ENCODE measurements at regions not wholly inside any gene's neighbourhood (a gene's known extent, or its start where the extent isn't known, plus 50 kb on each side); places are given as distances from the start of the nearest gene placed in this dataset.
"Not testable (repeated sequence)": the region's sequence is repeated elsewhere in the genome, so short reads cannot be mapped to it uniquely, and the experiment has no call there.

DNA sequence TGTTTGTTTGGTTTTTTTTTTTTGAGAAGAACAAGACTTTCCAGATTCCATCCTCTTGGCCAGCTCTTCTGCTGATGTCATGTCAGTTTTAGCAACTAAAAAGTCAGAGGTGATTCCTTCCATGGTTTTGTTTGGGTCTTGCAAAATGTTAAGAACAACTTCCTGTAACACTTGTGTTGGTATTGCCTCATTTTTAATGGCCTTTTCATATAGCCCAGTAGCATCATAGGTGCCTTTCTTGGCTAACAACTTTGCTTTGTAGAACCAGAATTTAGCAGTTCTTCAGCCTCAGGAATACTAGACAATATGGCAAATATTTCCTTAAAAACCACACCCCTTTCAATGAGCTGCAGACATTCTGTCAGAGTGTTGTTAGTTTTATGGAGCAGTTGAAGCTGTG is 99.5 kb upstream of the SIRPG start:
- no peaks in the 10 kb centered on the region for H3K36me3 ChIP-seq (ENCODE audit: control insufficient read depth, insufficient read depth, low read length)
- H3K4me1 ChIP-seq (ENCODE audit: control insufficient read depth, insufficient read depth, low read length), result no peaks in the 10 kb centered on the region
- no peak overlapping the region for H3K9ac ChIP-seq (ENCODE audit: low read depth, low read length)
- H3K27me3 ChIP-seq (ENCODE audit: control insufficient read depth, insufficient read depth, low read length), result no peaks in the 10 kb centered on the region
- no peak overlapping the region for H3K4me3 ChIP-seq (ENCODE audit: low read depth, low read length)
- H3K9me3 ChIP-seq (ENCODE audit: control insufficient read depth, insufficient read depth, low read length), result no peaks in the 10 kb centered on the region

GRCh38 chr20:1754749-1755148 is 97.2 kb upstream of the SIRPG start:
- H3K36me3 ChIP-seq (ENCODE audit: control insufficient read depth, insufficient read depth, low read length), result no peaks in the 10 kb centered on the region
- H3K9ac ChIP-seq (ENCODE audit: low read depth, low read length), result no peak overlapping the region
- H3K4me3 ChIP-seq (ENCODE audit: low read depth, low read length), result no peak overlapping the region
- H3K4me1 ChIP-seq (ENCODE audit: control insufficient read depth, insufficient read depth, low read length), result no peaks in the 10 kb centered on the region
- no peaks in the 10 kb centered on the region for H3K27me3 ChIP-seq (ENCODE audit: control insufficient read depth, insufficient read depth, low read length)
- no peaks in the 10 kb centered on the region for H3K9me3 ChIP-seq (ENCODE audit: control insufficient read depth, insufficient read depth, low read length)

- H3K27me3 ChIP-seq (ENCODE audit: control insufficient read depth, insufficient read depth, low read length), result no peaks in the 10 kb centered on the region
Measured at GRCh38 chr20:1754306-1754705, 96.7 kb upstream of the SIRPG start.

DNA sequence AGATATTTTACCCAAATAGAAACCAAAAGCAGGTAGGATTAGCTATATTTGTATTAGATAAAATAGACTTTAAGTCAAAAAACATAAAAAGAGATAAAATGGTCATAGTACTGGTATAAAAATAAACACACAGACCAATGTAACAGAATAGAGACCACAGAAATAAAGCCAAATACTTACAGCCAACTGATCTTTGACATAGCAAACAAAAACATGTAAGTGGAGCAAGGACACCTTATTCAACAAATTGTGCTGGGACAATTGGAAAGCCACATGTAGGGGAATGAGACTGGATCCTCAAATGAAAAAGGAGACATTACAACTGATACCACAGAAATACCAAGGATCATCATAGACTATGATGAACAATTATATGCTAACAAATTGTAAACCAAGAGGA is 94.5 kb upstream of the SIRPG start:
- Histone ChIP-seq H3K4me3 (ENCODE audit: low read depth, low read length) (no peak overlapping the region), H3K9ac (ENCODE audit: low read depth, low read length) (no peak overlapping the region), H3K4me1 (ENCODE audit: control insufficient read depth, insufficient read depth, low read length) (no peaks in the 10 kb centered on the region), H3K9me3 (ENCODE audit: control insufficient read depth, insufficient read depth, low read length) (no peaks in the 10 kb centered on the region), H3K36me3 (ENCODE audit: control insufficient read depth, insufficient read depth, low read length) (no peaks in the 10 kb centered on the region), H3K27me3 (ENCODE audit: control insufficient read depth, insufficient read depth, low read length) (no peaks in the 10 kb centered on the region)

More at GRCh38 chr20:1754306-1754705, 96.7 kb upstream of the SIRPG start:
- no peaks in the 10 kb centered on the region for H3K4me1 ChIP-seq (ENCODE audit: control insufficient read depth, insufficient read depth, low read length)
- no peaks in the 10 kb centered on the region for H3K36me3 ChIP-seq (ENCODE audit: control insufficient read depth, insufficient read depth, low read length)
- H3K9me3 ChIP-seq (ENCODE audit: control insufficient read depth, insufficient read depth, low read length), result no peaks in the 10 kb centered on the region
- H3K4me3 ChIP-seq (ENCODE audit: low read depth, low read length), result no peak overlapping the region
- H3K9ac ChIP-seq (ENCODE audit: low read depth, low read length), result no peak overlapping the region

GRCh38 chr20:1748777-1749176 is 91.2 kb upstream of the SIRPG start:
- no peak overlapping the region for H3K4me3 ChIP-seq (ENCODE audit: low read depth, low read length)

GRCh38 chr20:1747953-1748577 is 90.5 kb upstream of the SIRPG start:
- Histone ChIP-seq H3K4me3 (ENCODE audit: low read depth, low read length) (no peak overlapping the region), H3K4me1 (ENCODE audit: control insufficient read depth, insufficient read depth, low read length) (no peaks in the 10 kb centered on the region), H3K36me3 (ENCODE audit: control insufficient read depth, insufficient read depth, low read length) (no peaks in the 10 kb centered on the region), H3K27me3 (ENCODE audit: control insufficient read depth, insufficient read depth, low read length) (no peaks in the 10 kb centered on the region), H3K9ac (ENCODE audit: low read depth, low read length) (no peak overlapping the region), H3K9me3 (ENCODE audit: control insufficient read depth, insufficient read depth, low read length) (no peaks in the 10 kb centered on the region)

More at GRCh38 chr20:1748777-1749176, 91.2 kb upstream of the SIRPG start:
- Histone ChIP-seq H3K9ac (ENCODE audit: low read depth, low read length) (no peak overlapping the region), H3K36me3 (ENCODE audit: control insufficient read depth, insufficient read depth, low read length) (no peaks in the 10 kb centered on the region), H3K4me1 (ENCODE audit: control insufficient read depth, insufficient read depth, low read length) (no peaks in the 10 kb centered on the region), H3K27me3 (ENCODE audit: control insufficient read depth, insufficient read depth, low read length) (no peaks in the 10 kb centered on the region), H3K9me3 (ENCODE audit: control insufficient read depth, insufficient read depth, low read length) (no peaks in the 10 kb centered on the region)

- not testable (repeated sequence) for H3K27me3 ChIP-seq (ENCODE audit: control insufficient read depth, insufficient read depth, low read length); H3K4me1 ChIP-seq (ENCODE audit: control insufficient read depth, insufficient read depth, low read length); H3K36me3 ChIP-seq (ENCODE audit: control insufficient read depth, insufficient read depth, low read length); H3K9me3 ChIP-seq (ENCODE audit: control insufficient read depth, insufficient read depth, low read length); H3K4me3 ChIP-seq (ENCODE audit: low read depth, low read length); H3K9ac ChIP-seq (ENCODE audit: low read depth, low read length)
Measured at GRCh38 chr20:1742049-1742434, 84.5 kb upstream of the SIRPG start.

GRCh38 chr20:1741309-1742048 is 83.9 kb upstream of the SIRPG start:
- H3K9me3 ChIP-seq (ENCODE audit: control insufficient read depth, insufficient read depth, low read length), result no peaks in the 10 kb centered on the region
- peaks cover 8% of the 10 kb centered on the region for H3K4me1 ChIP-seq (ENCODE audit: control insufficient read depth, insufficient read depth, low read length)
- H3K27me3 ChIP-seq (ENCODE audit: control insufficient read depth, insufficient read depth, low read length), result no peaks in the 10 kb centered on the region
- no peaks in the 10 kb centered on the region for H3K36me3 ChIP-seq (ENCODE audit: control insufficient read depth, insufficient read depth, low read length)
- H3K9ac ChIP-seq (ENCODE audit: low read depth, low read length), result no peak overlapping the region
- H3K4me3 ChIP-seq (ENCODE audit: low read depth, low read length), result no peak overlapping the region

- Histone ChIP-seq H3K27me3 (ENCODE audit: control insufficient read depth, insufficient read depth, low read length) (no peaks in the 10 kb centered on the region), H3K4me3 (ENCODE audit: low read depth, low read length) (no peak overlapping the region), H3K4me1 (ENCODE audit: control insufficient read depth, insufficient read depth, low read length) (peaks cover 8% of the 10 kb centered on the region), H3K36me3 (ENCODE audit: control insufficient read depth, insufficient read depth, low read length) (no peaks in the 10 kb centered on the region), H3K9me3 (ENCODE audit: control insufficient read depth, insufficient read depth, low read length) (no peaks in the 10 kb centered on the region), H3K9ac (ENCODE audit: low read depth, low read length) (no peak overlapping the region)
Measured at GRCh38 chr20:1737134-1737533, 79.6 kb upstream of the SIRPG start.

DNA sequence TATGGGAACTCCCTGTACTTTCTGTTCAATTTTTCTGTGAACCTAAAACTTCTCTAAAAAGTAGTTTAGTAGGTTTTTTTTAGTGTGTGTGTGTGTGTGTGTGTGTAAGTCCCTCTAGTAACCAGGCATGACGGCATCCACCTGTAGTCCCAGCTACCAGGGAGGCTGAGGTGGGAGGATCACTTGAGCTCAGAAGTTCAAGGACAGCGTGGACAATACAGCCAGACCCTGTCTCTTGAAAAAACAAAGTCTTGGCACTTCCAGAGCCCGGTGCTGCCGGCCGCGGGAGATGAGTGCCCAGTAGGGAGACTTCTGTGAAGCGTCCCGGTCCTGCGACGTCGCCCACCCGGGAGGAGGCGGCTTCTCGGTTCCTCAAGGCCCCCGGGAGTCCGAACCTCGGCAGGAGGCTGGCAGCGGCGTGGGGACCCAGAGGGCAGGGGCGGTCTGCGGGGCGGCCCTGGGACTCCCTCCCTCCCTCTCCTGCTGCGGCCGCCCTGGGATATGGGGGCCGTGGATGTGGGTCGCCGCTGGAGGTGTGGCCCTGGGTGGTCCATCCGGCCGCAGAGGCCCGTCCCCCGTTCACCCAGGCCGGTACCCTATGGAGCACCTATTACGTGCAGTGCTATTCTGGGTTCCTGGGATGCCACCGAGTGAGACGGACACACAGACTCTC is 78.0 kb upstream of the SIRPG start:
- Histone ChIP-seq H3K9ac (ENCODE audit: low read depth, low read length) (no peak overlapping the region), H3K9me3 (ENCODE audit: control insufficient read depth, insufficient read depth, low read length) (no peaks in the 10 kb centered on the region), H3K4me3 (ENCODE audit: low read depth, low read length) (no peak overlapping the region), H3K36me3 (ENCODE audit: control insufficient read depth, insufficient read depth, low read length) (no peaks in the 10 kb centered on the region), H3K27me3 (ENCODE audit: control insufficient read depth, insufficient read depth, low read length) (no peaks in the 10 kb centered on the region), H3K4me1 (ENCODE audit: control insufficient read depth, insufficient read depth, low read length) (peaks cover 8% of the 10 kb centered on the region)

- Histone ChIP-seq H3K27me3 (ENCODE audit: control insufficient read depth, insufficient read depth, low read length) (no peaks in the 10 kb centered on the region), H3K36me3 (ENCODE audit: control insufficient read depth, insufficient read depth, low read length) (no peaks in the 10 kb centered on the region), H3K4me3 (ENCODE audit: low read depth, low read length) (no peak overlapping the region), H3K9ac (ENCODE audit: low read depth, low read length) (no peak overlapping the region), H3K4me1 (ENCODE audit: control insufficient read depth, insufficient read depth, low read length) (peaks cover 6% of the 10 kb centered on the region), H3K9me3 (ENCODE audit: control insufficient read depth, insufficient read depth, low read length) (no peaks in the 10 kb centered on the region)
Measured at GRCh38 chr20:1734269-1734858, 76.8 kb upstream of the SIRPG start.

All from iPS-15b (cell line).